Smooth muscle cell (in vitro differentiated cells): ENCODE measurements at regions not wholly inside any gene's neighbourhood (a gene's known extent, or its start where the extent isn't known, plus 50 kb on each side); places are given as distances from the start of the nearest gene placed in this dataset.

ENCODE experiments used
- DNase-seq: peaks from one replicate; lab custom pipeline; 2025; ENCODE audit not compliant: unreplicated experiment; lab: John Stamatoyannopoulos, UW
- H2AFZ ChIP-seq: fragments of 200-600 bp; sonication (generic); 2 replicates; pipeline ENCODE4 v1.6.0; 2016; ENCODE audit warnings: antibody characterized with exemption, low read depth, mild to moderate bottlenecking
- H3F3A ChIP-seq: fragments of 200-600 bp; sonication (generic); 2 replicates; pipeline ENCODE4 v1.6.0; 2017; ENCODE audit warnings: antibody characterized with exemption, low read depth
- H3K27ac ChIP-seq: fragments of 200-600 bp; sonication (generic); 2 replicates; pipeline ENCODE4 v1.5.1; 2016; ENCODE audit warnings: low read depth, mild to moderate bottlenecking
- H3K27me3 ChIP-seq: fragments of 200-600 bp; sonication (generic); 2 replicates; pipeline ENCODE4 v1.6.1; 2016; ENCODE audit warnings: low read depth, mild to moderate bottlenecking
- H3K36me3 ChIP-seq: fragments of 200-600 bp; sonication (generic); 2 replicates; pipeline ENCODE4 v1.5.1; 2016; ENCODE audit warnings: low read depth
- H3K4me1 ChIP-seq: fragments of 200-600 bp; sonication (generic); 2 replicates; pipeline ENCODE4 v1.5.1; 2016; ENCODE audit warnings: low read depth
- H3K4me2 ChIP-seq: fragments of 200-600 bp; sonication (generic); 2 replicates; pipeline ENCODE4 v1.6.0; 2016; ENCODE audit warnings: mild to moderate bottlenecking
- H3K4me3 ChIP-seq: fragments of 200-600 bp; sonication (generic); 2 replicates; pipeline ENCODE4 v1.5.1; 2016; ENCODE audit warnings: mild to moderate bottlenecking
- H3K79me2 ChIP-seq: fragments of 200-600 bp; sonication (generic); 2 replicates; pipeline ENCODE4 v1.6.0; 2016; ENCODE audit warnings: low read depth, mild to moderate bottlenecking
- H3K9ac ChIP-seq: fragments of 200-600 bp; sonication (generic); 2 replicates; pipeline ENCODE4 v1.6.0; 2016; ENCODE audit warnings: low read depth
- H3K9me3 ChIP-seq: fragments of 200-600 bp; sonication (generic); replicated peaks from 2 replicates; pipeline ENCODE4 v1.5.1; 2016; ENCODE audit warnings: low read depth
- H4K20me1 ChIP-seq: fragments of 200-600 bp; sonication (generic); 2 replicates; pipeline ENCODE4 v1.6.0; 2016; ENCODE audit warnings: low read depth
- CTCF ChIP-seq: fragments of 200-600 bp; sonication (generic); IDR thresholded peaks from 2 replicates; pipeline ENCODE4 v1.5.1; 2017; ENCODE audit warnings: borderline replicate concordance, mild to moderate bottlenecking, antibody characterized with exemption; ENCODE audit not compliant: insufficient read depth, poor library complexity, severe bottlenecking
- WGBS: methylation state at CpG from one replicate; pipeline ENCODE4 v1.1.7; 2016; ENCODE audit warnings: low lambda C conversion rate; 5-methylcytosine and 5-hydroxymethylcytosine counted together

GRCh38 chr3:68006646-68007045 is 352.2 kb upstream of the SUCLG2 start:
- H3F3A ChIP-seq, result no peaks in the 10 kb centered on the region
- H3K79me2 ChIP-seq, result no peaks in the 10 kb centered on the region
- H3K4me3 ChIP-seq, result no peak overlapping the region
- no peaks in the 10 kb centered on the region for H3K4me1 ChIP-seq
- no peak for TF ChIP-seq CTCF
- no peak for DNase-seq
- no peak overlapping the region for H3K4me2 ChIP-seq
- no peak overlapping the region for H2AFZ ChIP-seq
- H3K36me3 ChIP-seq, result no peaks in the 10 kb centered on the region
- H3K9me3 ChIP-seq, result no peaks in the 10 kb centered on the region
- no peak overlapping the region for H3K9ac ChIP-seq
- no peak overlapping the region for H3K27ac ChIP-seq
- peaks cover 65% of the 10 kb centered on the region for H3K27me3 ChIP-seq
- no peaks in the 10 kb centered on the region for H4K20me1 ChIP-seq

DNA sequence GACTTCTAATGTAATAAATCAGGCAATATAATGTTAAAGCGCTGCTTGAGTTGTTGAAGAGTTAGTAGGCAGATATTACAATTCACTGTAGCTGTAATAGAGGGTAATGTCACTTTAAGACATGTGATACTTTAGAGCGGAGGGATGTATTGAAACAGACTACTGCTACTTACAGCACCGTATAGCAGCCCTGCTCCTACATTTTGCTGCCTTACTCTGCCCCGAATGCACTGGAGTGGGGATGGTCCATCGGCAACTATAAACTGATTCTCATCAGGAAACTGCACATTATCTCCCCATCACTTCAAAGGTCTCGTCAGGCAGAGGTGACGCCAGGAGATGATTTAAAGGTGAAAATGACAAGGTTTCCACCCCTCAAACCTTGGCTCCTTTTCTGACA is 349.7 kb upstream of the SUCLG2 start:
- Histone ChIP-seq H3K4me2 (no peak overlapping the region), H3K36me3 (no peaks in the 10 kb centered on the region), H3K27ac (no peak overlapping the region), H3K4me3 (peak overlapping the region; percentile 18), H3K79me2 (no peaks in the 10 kb centered on the region), H2AFZ (no peak overlapping the region), H3K9ac (no peak overlapping the region), H3K9me3 (no peaks in the 10 kb centered on the region), H3K4me1 (no peaks in the 10 kb centered on the region), H4K20me1 (no peaks in the 10 kb centered on the region), H3K27me3 (peaks cover 56% of the 10 kb centered on the region), H3F3A (no peaks in the 10 kb centered on the region)
- TF ChIP-seq CTCF, result no peak
- DNase-seq, result no peak
- 63% methylated on average over 7 of the region's 7 CpGs for WGBS

DNA sequence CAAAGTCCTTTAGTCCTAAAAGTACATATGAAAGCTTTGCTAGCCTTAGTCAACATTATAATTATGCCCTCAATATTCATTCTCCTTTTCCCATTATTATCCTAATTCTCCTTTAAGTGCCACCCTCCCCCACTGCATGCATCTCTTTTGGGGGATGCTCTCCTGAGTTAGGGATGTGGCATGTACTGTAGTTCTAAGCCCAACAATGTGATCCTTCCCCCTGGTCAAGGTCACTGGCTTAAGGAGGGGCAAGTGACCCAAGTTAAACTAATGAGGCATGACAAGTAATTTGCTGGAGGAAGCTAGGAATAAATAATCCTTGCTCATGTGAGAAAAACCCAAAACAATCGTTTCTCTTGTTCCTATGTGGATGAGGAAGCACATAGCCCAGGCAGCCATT is 343.9 kb upstream of the SUCLG2 start:
- Histone ChIP-seq H2AFZ (no peak overlapping the region), H3K4me3 (no peak overlapping the region), H3K4me1 (no peaks in the 10 kb centered on the region), H3K36me3 (no peaks in the 10 kb centered on the region), H3F3A (no peaks in the 10 kb centered on the region), H3K9ac (no peak overlapping the region), H3K27ac (no peak overlapping the region), H3K4me2 (no peak overlapping the region), H3K79me2 (no peaks in the 10 kb centered on the region), H3K9me3 (no peaks in the 10 kb centered on the region), H3K27me3 (no peaks in the 10 kb centered on the region), H4K20me1 (no peaks in the 10 kb centered on the region)
- TF ChIP-seq CTCF, result no peak
- DNase-seq, result no peak
- WGBS, result 79% methylated on average over 1 of the region's 1 CpG

GRCh38 chr3:67995206-67995605 is 340.8 kb upstream of the SUCLG2 start:
- H3K36me3 ChIP-seq, result no peaks in the 10 kb centered on the region
- TF ChIP-seq CTCF, result no peak
- no peaks in the 10 kb centered on the region for H3K79me2 ChIP-seq
- H3K4me2 ChIP-seq, result no peak overlapping the region
- no peaks in the 10 kb centered on the region for H3K4me1 ChIP-seq
- no peak for DNase-seq
- no peaks in the 10 kb centered on the region for H3F3A ChIP-seq
- no peak overlapping the region for H3K4me3 ChIP-seq
- no peaks in the 10 kb centered on the region for H3K27me3 ChIP-seq
- no peaks in the 10 kb centered on the region for H4K20me1 ChIP-seq
- H3K9me3 ChIP-seq, result no peaks in the 10 kb centered on the region
- no peak overlapping the region for H2AFZ ChIP-seq
- no peak overlapping the region for H3K27ac ChIP-seq
- H3K9ac ChIP-seq, result no peak overlapping the region
- 56% methylated on average over 3 of the region's 3 CpGs for WGBS
